PC-9 (cell line): ENCODE measurements at regions not wholly inside any gene's neighbourhood (a gene's known extent, or its start where the extent isn't known, plus 50 kb on each side); places are given as distances from the start of the nearest gene placed in this dataset.

ENCODE experiments used
- BruUV-seq: library from RNA; stranded (reverse); fragments of 400-500 nt; replicated peaks from 2 replicates; lab custom pipeline; 2021; lab: Mats Ljungman, UMichigan
- CTCF ChIA-PET: fragments of 300-600 bp; sonication (Branson Sonifier 250); formaldehyde crosslinking; loops from one replicate; lab custom pipeline; 2022; ENCODE audit warnings: antibody characterized with exemption; lab: Charles Lee
- POLR2A ChIA-PET: fragments of 300-600 bp; sonication (Branson Sonifier 250); formaldehyde crosslinking; loops from one replicate; lab custom pipeline; 2022; ENCODE audit warnings: antibody characterized with exemption; ENCODE audit not compliant: unreplicated experiment; lab: Charles Lee
- DNase-seq, 2 experiments: peaks; one replicate each; pipeline versions ENCODE4 v3.0.0 to v3.0.0-alpha.2; 2015 to 2022; ENCODE audit warnings: mixed read lengths in 1 of 2
- H2AFZ ChIP-seq: fragments of 200-600 bp; sonication (generic); 2 replicates; pipeline ENCODE4 v1.8.1; 2017; ENCODE audit warnings: antibody characterized with exemption
- H3F3A ChIP-seq: fragments of 200-600 bp; sonication (generic); 2 replicates; pipeline ENCODE4 v1.8.1; 2017; ENCODE audit warnings: antibody characterized with exemption, mild to moderate bottlenecking, low read depth; ENCODE audit not compliant: insufficient read depth
- H3K27ac ChIP-seq: fragments of 200-600 bp; sonication (generic); 2 replicates; pipeline ENCODE4 v1.6.1; 2016; ENCODE audit warnings: mixed run types
- H3K27me3 ChIP-seq: fragments of 200-600 bp; sonication (generic); 2 replicates; pipeline ENCODE4 v1.6.1; 2016; ENCODE audit warnings: low read depth, mixed run types; ENCODE audit not compliant: insufficient read depth
- H3K36me3 ChIP-seq: fragments of 200-600 bp; sonication (generic); 2 replicates; pipeline ENCODE4 v1.6.1; 2016; ENCODE audit warnings: low read depth, mixed run types
- H3K4me1 ChIP-seq: fragments of 200-600 bp; sonication (generic); replicated peaks from 2 replicates; pipeline ENCODE4 v1.6.1; 2016; ENCODE audit warnings: mixed run types; ENCODE audit not compliant: insufficient read depth
- H3K4me2 ChIP-seq: fragments of 200-600 bp; sonication (generic); 2 replicates; pipeline ENCODE4 v1.6.1; 2017; ENCODE audit warnings: mixed run types
- H3K4me3 ChIP-seq: fragments of 200-600 bp; sonication (generic); 2 replicates; pipeline ENCODE4 v1.6.1; 2016; ENCODE audit warnings: mixed run types
- H3K79me2 ChIP-seq: fragments of 200-600 bp; sonication (generic); 2 replicates; pipeline ENCODE4 v1.6.1; 2017; ENCODE audit warnings: low read depth, mixed run types
- H3K9me2 ChIP-seq: fragments of 200-600 bp; sonication (generic); 2 replicates; pipeline ENCODE4 v1.8.1; 2017; ENCODE audit warnings: mild to moderate bottlenecking; ENCODE audit not compliant: insufficient read depth
- H3K9me3 ChIP-seq: fragments of 200-600 bp; sonication (generic); 2 replicates; pipeline ENCODE4 v1.8.1; 2016; ENCODE audit warnings: low read depth; ENCODE audit not compliant: insufficient read depth
- H4K20me1 ChIP-seq: fragments of 200-600 bp; sonication (generic); 2 replicates; pipeline ENCODE4 v1.8.1; 2017; ENCODE audit not compliant: insufficient read depth
- EZH2 ChIP-seq: fragments of 200-600 bp; sonication (generic); IDR thresholded peaks from 2 replicates; pipeline ENCODE4 v1.8.0; 2017; ENCODE audit warnings: antibody characterized with exemption, low read depth
- intact Hi-C: fragments of 100-400 bp; cut with micrococcal nuclease; formaldehyde crosslinking; loops from one replicate; pipeline ENCODE4 v1.10.0; 2022; ENCODE audit not compliant: unreplicated experiment
- TF ChIP-seq, protein P1 (sequence below): fragments of 200-600 bp; sonication (generic); conservative IDR thresholded peaks from 2 replicates; pipeline ENCODE4 v1.6.1; 2017; ENCODE audit warnings: mixed run types, antibody characterized with exemption, mild to moderate bottlenecking, moderate library complexity

DNA sequence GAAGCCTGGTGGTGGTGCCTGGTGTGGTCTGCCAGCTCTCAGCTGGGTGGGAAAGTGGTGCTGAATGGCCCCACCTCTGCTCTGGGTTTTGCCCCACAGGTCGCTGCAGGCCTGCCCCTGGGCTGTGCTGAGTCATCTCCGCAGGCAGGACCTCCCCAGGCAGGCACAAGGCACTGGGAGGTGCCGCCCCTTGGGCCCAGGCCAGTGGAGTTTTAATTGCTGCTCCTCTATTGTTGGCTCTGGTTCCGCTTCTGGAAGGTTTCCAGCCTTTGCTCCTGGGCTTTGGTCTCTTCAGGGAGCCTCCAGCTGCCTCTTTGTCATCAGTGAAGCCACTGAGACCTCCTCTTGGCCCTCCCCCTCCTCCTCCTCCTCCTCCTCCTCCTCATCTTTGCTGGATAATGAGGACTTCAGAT is 180.3 kb upstream of the GRB10 start:
- intact Hi-C loops: loop anchor here (1.0 to 10.0 kb wide), 7 partner anchors 9 to 299 kb away; no protein-coding TSS in a partner anchor
- Histone ChIP-seq H3K27ac (peak overlapping the region; percentile 59), H4K20me1 (no peaks in the 10 kb centered on the region), H3K79me2 (no peaks in the 10 kb centered on the region), H3F3A (peaks cover 6% of the 10 kb centered on the region; the same call in 1 of the 2 replicates), H3K4me2 (peak overlapping the region; percentile 57), H3K9me3 (no peaks in the 10 kb centered on the region), H3K36me3 (no peaks in the 10 kb centered on the region), H3K4me3 (peak overlapping the region; percentile 12; the same call in 1 of the 2 replicates), H3K9me2 (no peaks in the 10 kb centered on the region), H3K4me1 (peaks cover 36% of the 10 kb centered on the region), H2AFZ (no peak overlapping the region), H3K27me3 (no peaks in the 10 kb centered on the region)
- peak; percentile 95 to 99 for DNase-seq
- POLR2A ChIA-PET: interaction anchor here (0.6 to 0.7 kb wide), 3 partner anchors 388 to 980 kb away, joined by 3 to 8 read pairs (median 6); no protein-coding TSS in a partner anchor
- CTCF ChIA-PET: no interaction called here
- TF ChIP-seq, protein P1, sequence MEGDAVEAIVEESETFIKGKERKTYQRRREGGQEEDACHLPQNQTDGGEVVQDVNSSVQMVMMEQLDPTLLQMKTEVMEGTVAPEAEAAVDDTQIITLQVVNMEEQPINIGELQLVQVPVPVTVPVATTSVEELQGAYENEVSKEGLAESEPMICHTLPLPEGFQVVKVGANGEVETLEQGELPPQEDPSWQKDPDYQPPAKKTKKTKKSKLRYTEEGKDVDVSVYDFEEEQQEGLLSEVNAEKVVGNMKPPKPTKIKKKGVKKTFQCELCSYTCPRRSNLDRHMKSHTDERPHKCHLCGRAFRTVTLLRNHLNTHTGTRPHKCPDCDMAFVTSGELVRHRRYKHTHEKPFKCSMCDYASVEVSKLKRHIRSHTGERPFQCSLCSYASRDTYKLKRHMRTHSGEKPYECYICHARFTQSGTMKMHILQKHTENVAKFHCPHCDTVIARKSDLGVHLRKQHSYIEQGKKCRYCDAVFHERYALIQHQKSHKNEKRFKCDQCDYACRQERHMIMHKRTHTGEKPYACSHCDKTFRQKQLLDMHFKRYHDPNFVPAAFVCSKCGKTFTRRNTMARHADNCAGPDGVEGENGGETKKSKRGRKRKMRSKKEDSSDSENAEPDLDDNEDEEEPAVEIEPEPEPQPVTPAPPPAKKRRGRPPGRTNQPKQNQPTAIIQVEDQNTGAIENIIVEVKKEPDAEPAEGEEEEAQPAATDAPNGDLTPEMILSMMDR: no peak
- TF ChIP-seq EZH2: no peak
- BruUV-seq: no TSS peak

DNA sequence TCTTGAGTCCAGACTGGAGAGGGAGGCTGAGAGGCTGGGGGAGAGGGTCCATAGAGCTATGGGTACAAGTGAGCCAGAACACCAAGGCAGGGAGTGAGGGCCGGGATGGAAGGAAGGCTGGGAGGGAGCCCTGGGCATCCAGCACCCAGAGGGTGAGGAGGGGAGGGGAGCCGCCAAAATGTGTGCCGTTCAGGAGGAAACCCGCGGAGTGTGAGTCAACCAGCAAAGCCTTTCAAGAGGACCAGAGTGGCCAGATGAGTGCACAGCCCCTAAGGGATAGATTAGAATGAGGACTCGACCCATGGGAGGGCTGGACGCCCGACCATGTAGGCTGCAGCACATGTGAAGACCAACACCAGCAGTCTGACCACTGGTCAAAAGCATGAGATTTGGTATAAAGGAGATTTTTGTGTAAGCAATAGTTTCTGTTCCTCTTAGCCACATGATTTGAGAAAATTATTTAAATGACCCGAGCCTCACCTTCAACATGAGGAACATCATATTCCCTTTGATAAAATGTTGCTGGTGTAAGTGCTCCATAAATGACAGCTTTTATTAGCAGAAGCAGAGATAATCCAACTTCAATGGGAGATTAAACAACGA is 179.7 kb upstream of the GRB10 start:
- Histone ChIP-seq H3K9me2 (no peaks in the 10 kb centered on the region), H2AFZ (no peak overlapping the region), H3K27me3 (no peaks in the 10 kb centered on the region), H3F3A (peaks cover 6% of the 10 kb centered on the region; the same call in 1 of the 2 replicates), H3K4me2 (peak overlapping the region; percentile 57), H3K36me3 (no peaks in the 10 kb centered on the region), H3K27ac (peak overlapping the region; percentile 59), H3K9me3 (no peaks in the 10 kb centered on the region), H3K79me2 (no peaks in the 10 kb centered on the region), H3K4me1 (peaks cover 42% of the 10 kb centered on the region), H3K4me3 (peak overlapping the region; percentile 12; the same call in 1 of the 2 replicates), H4K20me1 (no peaks in the 10 kb centered on the region)
- no peak for DNase-seq
- ChIA-PET CTCF (interaction anchor here (0.7 kb wide), 1 partner anchor 322 kb away, joined by 7 read pairs; no protein-coding TSS in a partner anchor), POLR2A (interaction anchor here (0.6 to 0.7 kb wide), 3 partner anchors 388 to 981 kb away, joined by 3 to 8 read pairs (median 6); no protein-coding TSS in a partner anchor)
- BruUV-seq: no TSS peak
- TF ChIP-seq, protein P1: 0 out of 2 replicates have a peak, but pooled peaks have one; percentile 34
- no peak for TF ChIP-seq EZH2
- intact Hi-C loops: loop anchor here (2.0 to 10.0 kb wide), 4 partner anchors 128 to 248 kb away; no protein-coding TSS in a partner anchor

DNA sequence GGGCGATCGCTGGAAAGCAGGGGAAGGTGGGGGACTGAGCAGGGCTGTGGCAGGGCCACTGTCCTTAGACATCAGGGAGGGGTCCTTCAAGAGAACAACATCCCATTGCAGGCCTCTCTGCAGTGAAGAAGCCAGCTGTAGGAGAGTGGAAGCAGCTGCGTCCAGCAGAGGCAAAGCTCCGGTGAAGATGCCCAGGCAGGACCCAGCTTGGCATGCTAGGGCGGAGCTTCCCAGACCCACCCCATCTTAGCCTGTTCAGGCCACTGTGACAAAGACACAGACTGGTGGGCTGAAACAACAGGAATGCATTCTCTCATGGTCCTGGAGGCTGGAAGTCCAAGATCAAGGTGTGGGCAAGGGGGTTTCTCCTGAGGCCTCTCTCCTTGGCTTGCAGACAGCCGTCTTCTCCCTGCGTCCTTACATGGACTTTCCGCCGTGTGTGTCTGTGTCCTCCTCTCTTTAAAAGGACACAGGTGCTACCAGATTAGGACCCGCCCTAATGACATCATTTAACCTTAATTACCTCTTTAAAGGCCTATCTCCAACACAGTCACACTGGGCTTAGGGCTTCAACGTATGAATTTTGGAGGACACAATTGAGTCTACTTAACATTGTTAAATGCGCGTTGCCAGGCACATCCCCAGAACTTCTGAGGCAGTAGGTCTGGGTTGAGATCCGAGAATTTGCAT is 178.1 kb upstream of the GRB10 start:
- no peaks in the 10 kb centered on the region for H3K79me2 ChIP-seq
- intact Hi-C loops: loop anchor here (5.0 to 10.0 kb wide), 2 partner anchors 164 to 168 kb away; no protein-coding TSS in a partner anchor
- no peak overlapping the region for H2AFZ ChIP-seq
- no peak overlapping the region for H3K4me2 ChIP-seq
- no peak overlapping the region for H3K4me3 ChIP-seq
- H3K9me3 ChIP-seq: no peaks in the 10 kb centered on the region
- H3K9me2 ChIP-seq: no peaks in the 10 kb centered on the region
- H3K4me1 ChIP-seq: peaks cover 43% of the 10 kb centered on the region
- no TSS peak for BruUV-seq
- H3K27me3 ChIP-seq: no peaks in the 10 kb centered on the region
- no peak overlapping the region for H3K27ac ChIP-seq
- no peaks in the 10 kb centered on the region for H3K36me3 ChIP-seq
- peaks cover 6% of the 10 kb centered on the region; the same call in 1 of the 2 replicates for H3F3A ChIP-seq
- no peak for DNase-seq
- ChIA-PET POLR2A (no interaction called here), CTCF (no interaction called here)
- H4K20me1 ChIP-seq: no peaks in the 10 kb centered on the region
- TF ChIP-seq, protein P1: no peak
- TF ChIP-seq EZH2: no peak
